WTC11 (cell line): ENCODE measurements at regions not wholly inside any gene's neighbourhood (a gene's known extent, or its start where the extent isn't known, plus 50 kb on each side); places are given as distances from the start of the nearest gene placed in this dataset.

ENCODE experiments used
- ETV6 ChIP-seq: sonication (generic); formaldehyde crosslinking; IDR thresholded peaks from 2 replicates; pipeline ENCODE4 v1.8.1; 2022; ENCODE audit warnings: mild to moderate bottlenecking, missing genetic modification reagents
- FOXJ3 ChIP-seq: sonication (generic); formaldehyde crosslinking; IDR thresholded peaks from 2 replicates; pipeline ENCODE4 v1.9.0; 2021; ENCODE audit warnings: missing genetic modification reagents, mild to moderate bottlenecking, borderline replicate concordance

DNA sequence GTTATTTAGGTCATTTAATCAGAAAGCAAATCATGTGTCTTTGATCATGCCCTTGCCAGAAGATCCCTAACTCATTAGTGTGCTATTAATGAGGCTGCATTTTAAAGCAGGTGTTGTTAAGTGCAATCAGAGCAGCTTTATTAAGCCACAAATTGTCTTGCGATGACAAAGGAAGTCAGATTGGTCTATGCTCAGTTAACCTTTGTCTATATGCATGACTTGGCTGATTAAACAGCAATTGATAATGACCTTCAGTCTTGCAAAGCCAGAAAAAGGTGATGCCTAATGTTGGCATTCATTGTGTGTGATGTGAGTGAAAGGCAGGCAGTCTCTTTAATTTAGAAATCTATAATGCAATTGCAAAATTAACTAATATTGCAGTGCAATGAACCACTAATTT lies 166.9 kb downstream of the RND3 start:
- TF ChIP-seq FOXJ3 (CRISPR knock-in tag) (no peak), ETV6 (CRISPR knock-in tag) (no peak)
